HepG2 (cell line): ENCODE measurements at regions not wholly inside any gene's neighbourhood (a gene's known extent, or its start where the extent isn't known, plus 50 kb on each side); places are given as distances from the start of the nearest gene placed in this dataset.

Source experiments
- BCL3 ChIP-seq: sonication (generic); formaldehyde crosslinking; IDR thresholded peaks from 2 replicates; pipeline ENCODE4 v1.5.1; 2020; ENCODE audit warnings: mild to moderate bottlenecking, missing genetic modification reagents, moderate library complexity
- ETV6 ChIP-seq: sonication (generic); formaldehyde crosslinking; conservative IDR thresholded peaks from 2 replicates; pipeline ENCODE4 v1.4.0; 2020; ENCODE audit warnings: missing genetic modification reagents
- GTF3A ChIP-seq: sonication (generic); formaldehyde crosslinking; conservative IDR thresholded peaks from 2 replicates; pipeline ENCODE4 v1.4.0; 2020; ENCODE audit warnings: mild to moderate bottlenecking, missing genetic modification reagents
- MIXL1 ChIP-seq: IDR thresholded peaks from 2 replicates; pipeline ENCODE4 v1.6.1; 2016
- PCBP1 ChIP-seq: fragments of 200-400 bp; formaldehyde crosslinking; IDR thresholded peaks from 2 replicates; pipeline ENCODE4 v1.6.1; 2017; ENCODE audit warnings: mild to moderate bottlenecking, low read depth, low read length, borderline replicate concordance
- SRSF9 ChIP-seq: fragments of 200-400 bp; formaldehyde crosslinking; IDR thresholded peaks from 2 replicates; pipeline ENCODE4 v1.6.1; 2018; ENCODE audit warnings: borderline replicate concordance, mild to moderate bottlenecking, low read depth, low read length; ENCODE audit not compliant: insufficient read depth, poor library complexity, severe bottlenecking
- TEF ChIP-seq: sonication (generic); formaldehyde crosslinking; IDR thresholded peaks from 2 replicates; pipeline ENCODE4 v1.5.0; 2020; ENCODE audit warnings: missing genetic modification reagents
- ZNF773 ChIP-seq: sonication (generic); formaldehyde crosslinking; IDR thresholded peaks from 2 replicates; pipeline ENCODE4 v1.4.0; 2020; ENCODE audit warnings: missing genetic modification reagents, borderline replicate concordance
- ZNF841 ChIP-seq: sonication (generic); formaldehyde crosslinking; IDR thresholded peaks from 2 replicates; pipeline ENCODE4 v1.8.1; 2023; ENCODE audit warnings: missing genetic modification reagents, borderline replicate concordance
- TF ChIP-seq, protein P1 (sequence below): sonication (generic); formaldehyde crosslinking; IDR thresholded peaks from 2 replicates; pipeline ENCODE4 v1.9.0; 2021; ENCODE audit warnings: missing genetic modification reagents, borderline replicate concordance
- TF ChIP-seq, protein P2 (sequence below): sonication (generic); formaldehyde crosslinking; IDR thresholded peaks from 2 replicates; pipeline ENCODE4 v1.4.0; 2020; ENCODE audit warnings: missing genetic modification reagents

GRCh38 chr4:3368841-3369760 lies 72.7 kb upstream of the HGFAC start (continued):
- TF ChIP-seq TEF (CRISPR knock-in tag) (no peak), ETV6 (CRISPR knock-in tag) (no peak), GTF3A (no peak), ZNF773 (no peak), MIXL1 (no peak), PCBP1 (no peak), ZNF841 (CRISPR knock-in tag) (no peak), BCL3 (CRISPR knock-in tag) (no peak), SRSF9 (no peak)
- TF ChIP-seq, protein P1, sequence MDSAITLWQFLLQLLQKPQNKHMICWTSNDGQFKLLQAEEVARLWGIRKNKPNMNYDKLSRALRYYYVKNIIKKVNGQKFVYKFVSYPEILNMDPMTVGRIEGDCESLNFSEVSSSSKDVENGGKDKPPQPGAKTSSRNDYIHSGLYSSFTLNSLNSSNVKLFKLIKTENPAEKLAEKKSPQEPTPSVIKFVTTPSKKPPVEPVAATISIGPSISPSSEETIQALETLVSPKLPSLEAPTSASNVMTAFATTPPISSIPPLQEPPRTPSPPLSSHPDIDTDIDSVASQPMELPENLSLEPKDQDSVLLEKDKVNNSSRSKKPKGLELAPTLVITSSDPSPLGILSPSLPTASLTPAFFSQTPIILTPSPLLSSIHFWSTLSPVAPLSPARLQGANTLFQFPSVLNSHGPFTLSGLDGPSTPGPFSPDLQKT (CRISPR knock-in tag): no peak
- TF ChIP-seq, protein P2, sequence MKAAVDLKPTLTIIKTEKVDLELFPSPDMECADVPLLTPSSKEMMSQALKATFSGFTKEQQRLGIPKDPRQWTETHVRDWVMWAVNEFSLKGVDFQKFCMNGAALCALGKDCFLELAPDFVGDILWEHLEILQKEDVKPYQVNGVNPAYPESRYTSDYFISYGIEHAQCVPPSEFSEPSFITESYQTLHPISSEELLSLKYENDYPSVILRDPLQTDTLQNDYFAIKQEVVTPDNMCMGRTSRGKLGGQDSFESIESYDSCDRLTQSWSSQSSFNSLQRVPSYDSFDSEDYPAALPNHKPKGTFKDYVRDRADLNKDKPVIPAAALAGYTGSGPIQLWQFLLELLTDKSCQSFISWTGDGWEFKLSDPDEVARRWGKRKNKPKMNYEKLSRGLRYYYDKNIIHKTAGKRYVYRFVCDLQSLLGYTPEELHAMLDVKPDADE (CRISPR knock-in tag): no peak
